Skeletal muscle satellite cell (primary cell): ENCODE measurements at regions not wholly inside any gene's neighbourhood (a gene's known extent, or its start where the extent isn't known, plus 50 kb on each side); places are given as distances from the start of the nearest gene placed in this dataset.

Experiments
- H3K27me3 ChIP-seq: 2 replicates; pipeline ENCODE4 v1.7.0; 2013; ENCODE audit warnings: low read length; ENCODE audit not compliant: control insufficient read depth, insufficient read depth
- H3K36me3 ChIP-seq: 2 replicates; pipeline ENCODE4 v1.7.0; 2013; ENCODE audit warnings: mild to moderate bottlenecking, control low read depth, low read length; ENCODE audit not compliant: insufficient read depth
- H3K4me1 ChIP-seq: 2 replicates; pipeline ENCODE4 v1.7.0; 2013; ENCODE audit warnings: low read length; ENCODE audit not compliant: control insufficient read depth, insufficient read depth
- H3K4me2 ChIP-seq: 2 replicates; pipeline ENCODE4 v1.7.0; 2013; ENCODE audit warnings: mild to moderate bottlenecking, low read length
- H3K4me3 ChIP-seq: 2 replicates; pipeline ENCODE4 v1.7.0; 2013; ENCODE audit warnings: low read length
- H3K9ac ChIP-seq: 2 replicates; pipeline ENCODE4 v1.7.0; 2013; ENCODE audit warnings: mild to moderate bottlenecking, low read depth, low read length, moderate library complexity
- H3K9me3 ChIP-seq: replicated peaks from 2 replicates; pipeline ENCODE4 v1.7.0; 2013; ENCODE audit warnings: mild to moderate bottlenecking, control low read depth, low read length

DNA sequence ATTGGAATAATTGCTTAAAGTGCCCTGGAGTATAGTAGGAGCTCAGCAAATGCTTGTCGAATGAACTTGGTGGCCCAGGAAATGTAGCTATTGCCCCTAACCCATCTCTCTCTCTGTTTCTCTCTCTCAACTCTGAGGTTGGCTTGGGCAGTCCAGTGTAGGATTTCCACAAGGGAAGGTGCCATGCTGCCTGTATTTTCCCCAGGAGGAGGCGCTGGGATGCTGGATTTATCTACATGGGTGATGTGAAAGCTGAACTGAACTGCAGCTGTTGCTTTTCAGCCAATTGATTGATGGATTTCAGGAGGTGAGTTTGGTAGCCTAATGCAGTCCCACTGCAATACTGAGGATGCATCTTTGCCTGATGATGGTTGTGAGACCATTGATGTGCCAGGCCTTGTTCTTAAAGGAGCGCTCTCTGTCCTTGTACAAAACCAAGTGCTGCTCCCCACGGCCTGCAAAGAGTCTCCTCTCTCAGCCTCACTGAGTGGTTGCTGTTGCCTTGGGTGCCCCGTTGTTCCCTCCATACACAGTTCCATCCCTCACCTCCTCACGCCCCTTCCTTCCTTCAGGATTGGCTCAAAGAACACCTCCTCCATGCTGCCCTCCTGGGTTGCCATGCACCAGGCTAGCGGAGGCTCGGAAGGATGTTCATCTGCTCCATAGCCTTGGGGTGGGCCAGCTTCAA, 200.6 kb downstream of the GLRX3 start:
- H3K4me3 ChIP-seq, result no peak overlapping the region
- no peak overlapping the region for H3K9ac ChIP-seq
- no peaks in the 10 kb centered on the region for H3K27me3 ChIP-seq
- no peaks in the 10 kb centered on the region for H3K36me3 ChIP-seq
- no peak overlapping the region for H3K4me2 ChIP-seq
- peaks cover 43% of the 10 kb centered on the region for H3K9me3 ChIP-seq
- no peaks in the 10 kb centered on the region for H3K4me1 ChIP-seq

DNA sequence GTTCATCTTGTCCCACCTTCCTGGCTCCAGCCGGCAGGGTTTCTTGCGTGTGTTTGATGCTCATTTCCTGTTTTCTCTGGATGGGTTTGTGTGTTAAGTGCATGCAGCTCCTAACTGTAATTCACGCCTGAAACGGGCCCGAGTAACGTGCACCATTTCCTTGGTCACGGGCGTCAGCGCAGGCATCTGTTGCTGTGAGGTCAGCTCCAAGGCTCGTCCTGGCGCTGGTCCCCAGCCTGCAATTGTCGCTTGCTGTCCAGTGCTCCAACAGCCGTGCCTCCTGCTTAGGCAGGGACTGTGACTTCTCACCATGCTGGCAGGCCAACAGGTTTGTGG, 201.1 kb downstream of the GLRX3 start:
- H3K4me3 ChIP-seq, result no peak overlapping the region
- no peak overlapping the region for H3K4me2 ChIP-seq
- no peaks in the 10 kb centered on the region for H3K27me3 ChIP-seq
- H3K9me3 ChIP-seq, result peaks cover 42% of the 10 kb centered on the region
- no peak overlapping the region for H3K9ac ChIP-seq
- H3K36me3 ChIP-seq, result no peaks in the 10 kb centered on the region
- H3K4me1 ChIP-seq, result no peaks in the 10 kb centered on the region

DNA sequence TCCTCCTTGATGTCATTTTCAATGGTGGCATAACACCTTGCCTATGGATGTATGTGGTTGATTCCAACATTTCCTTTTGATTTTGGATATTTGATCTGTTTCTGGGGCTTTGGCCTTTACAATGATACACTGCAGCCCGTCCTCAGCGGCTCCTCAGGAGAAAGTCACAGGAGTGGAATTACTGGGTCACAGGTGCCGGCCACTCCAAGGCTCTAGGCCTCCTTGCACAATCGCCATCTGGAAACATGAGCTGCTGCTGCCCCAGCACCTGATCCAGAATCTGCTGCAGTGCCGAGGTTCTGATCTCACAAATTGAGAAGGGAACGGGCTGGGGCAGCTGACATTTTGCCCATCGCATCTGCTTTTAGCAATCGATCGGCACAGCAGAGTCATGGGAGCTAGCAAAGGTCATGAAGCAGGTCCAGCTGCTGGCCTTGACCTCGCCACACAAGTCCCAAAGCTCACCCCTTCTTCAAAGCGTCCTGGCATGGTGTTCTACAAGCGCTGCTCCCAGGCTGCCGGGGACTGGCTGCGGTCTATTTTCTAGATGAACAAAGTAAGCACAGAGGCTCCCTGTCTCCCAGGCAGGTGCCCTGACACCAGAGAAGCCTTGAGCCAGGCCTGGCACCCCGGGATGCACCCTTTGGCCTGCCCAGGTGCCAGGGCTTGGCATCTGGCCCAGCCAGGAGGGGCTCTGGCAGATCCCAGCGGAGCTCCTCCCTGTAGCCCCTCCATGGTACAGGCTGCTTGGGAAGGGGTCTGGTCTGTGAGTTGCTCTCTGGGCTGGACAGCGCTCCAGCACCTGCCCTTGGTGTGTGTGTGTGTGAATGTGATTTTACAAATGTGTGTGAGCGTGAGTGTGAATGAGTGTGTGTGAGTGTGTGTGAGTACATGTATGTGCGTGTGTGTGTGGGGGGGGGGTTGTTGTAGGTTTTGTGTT, 201.8 kb downstream of the GLRX3 start:
- H3K4me1 ChIP-seq, result no peaks in the 10 kb centered on the region
- H3K9me3 ChIP-seq, result peaks cover 42% of the 10 kb centered on the region
- no peaks in the 10 kb centered on the region for H3K36me3 ChIP-seq
- H3K27me3 ChIP-seq, result no peaks in the 10 kb centered on the region
- H3K9ac ChIP-seq, result no peak overlapping the region
- no peak overlapping the region for H3K4me3 ChIP-seq
- no peak overlapping the region for H3K4me2 ChIP-seq

DNA sequence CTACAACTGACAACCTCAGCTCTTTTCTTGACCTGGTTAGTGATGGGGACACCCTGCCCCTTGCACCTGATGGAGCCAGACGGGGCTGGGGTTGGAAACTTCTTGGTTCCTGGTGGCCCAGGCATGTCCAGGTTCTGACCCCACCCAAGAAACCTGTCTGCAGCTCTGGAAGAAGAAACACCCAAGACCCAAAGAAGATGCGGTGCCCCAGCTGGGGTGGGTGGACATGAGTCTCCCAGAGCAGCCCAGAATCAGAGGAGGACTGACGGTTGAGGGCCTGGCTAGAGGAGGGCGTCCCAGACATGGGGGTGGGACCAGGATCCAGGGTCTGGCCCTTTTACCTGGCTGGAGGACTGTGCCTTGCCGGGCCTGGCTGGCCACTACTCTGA, 202.4 kb downstream of the GLRX3 start:
- peaks cover 42% of the 10 kb centered on the region for H3K9me3 ChIP-seq
- H3K36me3 ChIP-seq, result no peaks in the 10 kb centered on the region
- H3K4me3 ChIP-seq, result no peak overlapping the region

DNA sequence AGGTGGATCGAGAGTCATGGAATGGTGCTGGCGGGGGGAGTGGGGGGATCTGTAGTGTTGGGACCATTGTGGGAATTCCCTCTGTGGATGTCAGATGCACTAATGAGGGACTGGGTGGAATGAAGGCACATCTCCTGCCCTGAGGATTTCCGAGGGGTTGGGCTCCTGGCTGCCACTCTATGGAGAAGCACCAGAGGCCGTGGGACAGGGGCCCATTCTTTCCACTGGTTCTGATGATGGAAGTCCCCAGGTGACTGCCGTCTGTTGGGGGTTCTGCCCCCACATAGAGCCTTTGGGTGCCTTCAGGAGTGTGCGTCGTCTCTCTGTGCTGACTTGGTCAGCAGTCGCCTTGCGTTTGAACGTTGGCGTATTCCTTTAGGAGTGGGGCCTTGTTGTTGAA, 202.9 kb downstream of the GLRX3 start:
- Histone ChIP-seq H3K27me3 (no peaks in the 10 kb centered on the region), H3K9me3 (peaks cover 42% of the 10 kb centered on the region), H3K4me3 (no peak overlapping the region), H3K9ac (no peak overlapping the region), H3K36me3 (no peaks in the 10 kb centered on the region), H3K4me2 (no peak overlapping the region), H3K4me1 (no peaks in the 10 kb centered on the region)

More for the DNA sequence above, 202.4 kb downstream of the GLRX3 start:
- Histone ChIP-seq H3K9ac (no peak overlapping the region), H3K27me3 (no peaks in the 10 kb centered on the region), H3K4me1 (no peaks in the 10 kb centered on the region), H3K4me2 (no peak overlapping the region)

DNA sequence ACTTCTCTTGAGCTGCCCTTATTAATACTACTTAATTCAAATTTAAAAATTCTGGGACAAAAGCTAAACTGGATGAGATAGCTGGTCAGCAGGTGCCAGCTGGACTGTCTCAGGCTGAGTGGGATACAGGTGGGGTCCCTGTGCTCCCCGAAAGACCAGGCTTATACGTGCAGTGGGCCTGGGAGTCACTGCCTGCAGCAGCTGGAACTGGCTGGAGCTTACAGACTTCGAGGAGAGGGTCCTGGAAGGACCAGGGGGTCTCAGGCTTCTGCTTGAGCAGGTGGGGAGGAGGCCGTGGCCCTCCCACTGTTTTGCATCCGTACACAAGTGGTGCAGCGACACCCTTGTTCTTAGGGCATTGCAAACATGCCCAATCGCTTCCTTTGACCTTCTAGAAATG, 203.7 kb downstream of the GLRX3 start:
- Histone ChIP-seq H3K4me1 (no peaks in the 10 kb centered on the region), H3K9me3 (peaks cover 42% of the 10 kb centered on the region), H3K4me2 (no peak overlapping the region), H3K4me3 (no peak overlapping the region), H3K9ac (no peak overlapping the region), H3K36me3 (no peaks in the 10 kb centered on the region), H3K27me3 (no peaks in the 10 kb centered on the region)

DNA sequence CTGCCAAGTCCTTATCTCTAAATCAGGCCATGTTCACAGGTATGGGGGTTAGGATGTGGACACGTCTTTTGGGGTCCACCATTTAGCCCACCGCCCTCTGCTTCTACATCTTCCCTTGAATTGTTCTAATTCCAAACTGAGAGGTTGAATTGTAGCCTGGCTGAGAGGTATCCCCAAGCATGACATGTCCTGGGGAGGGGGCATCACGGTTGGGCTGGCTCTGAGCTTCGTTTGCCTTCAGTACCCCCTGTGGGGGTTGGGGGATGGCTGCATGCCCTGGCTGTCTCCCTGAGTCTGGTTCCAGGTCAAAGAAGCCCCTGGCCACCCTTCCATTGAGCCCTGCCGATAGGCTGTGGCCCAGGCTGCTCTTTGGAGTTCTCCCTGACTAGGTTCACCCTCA, 204.6 kb downstream of the GLRX3 start:
- Histone ChIP-seq H3K27me3 (no peaks in the 10 kb centered on the region), H3K4me3 (no peak overlapping the region), H3K4me2 (no peak overlapping the region), H3K9me3 (peaks cover 42% of the 10 kb centered on the region), H3K9ac (no peak overlapping the region), H3K4me1 (no peaks in the 10 kb centered on the region), H3K36me3 (no peaks in the 10 kb centered on the region)

DNA sequence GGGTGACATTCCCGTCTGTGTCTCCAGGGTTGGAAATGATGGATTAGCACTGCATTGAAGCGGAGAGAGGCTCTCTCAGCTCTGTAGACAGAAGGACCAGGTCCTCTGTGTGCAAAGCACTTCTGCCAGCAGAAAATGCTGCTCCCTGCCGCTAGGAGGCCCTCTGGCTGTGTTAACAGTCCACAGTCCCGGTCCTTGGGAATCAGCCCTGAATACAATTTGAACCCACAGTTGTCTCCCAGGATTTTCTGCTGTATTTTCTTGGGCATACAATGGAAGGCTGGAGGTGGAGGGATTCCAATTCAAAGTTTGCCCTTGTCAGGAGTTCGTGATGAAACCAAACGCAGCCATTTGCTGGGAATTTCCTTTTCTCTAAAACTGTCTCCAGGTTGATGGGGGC, 205.2 kb downstream of the GLRX3 start:
- H3K4me2 ChIP-seq, result no peak overlapping the region
- H3K4me1 ChIP-seq, result no peaks in the 10 kb centered on the region
- no peaks in the 10 kb centered on the region for H3K36me3 ChIP-seq
- H3K9me3 ChIP-seq, result peaks cover 37% of the 10 kb centered on the region
- H3K4me3 ChIP-seq, result no peak overlapping the region
- H3K9ac ChIP-seq, result no peak overlapping the region
- H3K27me3 ChIP-seq, result no peaks in the 10 kb centered on the region

DNA sequence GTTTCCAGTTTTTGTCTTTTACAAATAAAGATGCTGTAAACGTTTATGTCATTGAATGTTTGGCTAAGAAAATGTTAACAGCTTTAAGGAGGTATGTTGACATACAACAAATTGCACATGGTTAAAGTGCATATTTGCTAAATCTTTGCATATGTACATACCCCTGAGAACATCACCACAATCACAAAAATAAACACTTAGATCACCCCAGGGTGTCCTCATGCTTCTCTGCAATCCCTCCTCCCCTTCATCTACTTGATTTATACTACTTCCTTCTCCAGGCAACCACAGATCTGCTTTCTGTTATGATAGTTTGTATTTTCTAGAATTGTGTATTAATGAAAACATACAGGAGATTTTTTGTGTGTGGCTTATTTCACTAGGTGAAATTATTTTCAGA, 209.5 kb downstream of the GLRX3 start:
- Histone ChIP-seq H3K36me3 (no peaks in the 10 kb centered on the region), H3K27me3 (no peaks in the 10 kb centered on the region), H3K9ac (no peak overlapping the region), H3K4me1 (no peaks in the 10 kb centered on the region), H3K4me3 (no peak overlapping the region), H3K9me3 (peaks cover 23% of the 10 kb centered on the region), H3K4me2 (no peak overlapping the region)

DNA sequence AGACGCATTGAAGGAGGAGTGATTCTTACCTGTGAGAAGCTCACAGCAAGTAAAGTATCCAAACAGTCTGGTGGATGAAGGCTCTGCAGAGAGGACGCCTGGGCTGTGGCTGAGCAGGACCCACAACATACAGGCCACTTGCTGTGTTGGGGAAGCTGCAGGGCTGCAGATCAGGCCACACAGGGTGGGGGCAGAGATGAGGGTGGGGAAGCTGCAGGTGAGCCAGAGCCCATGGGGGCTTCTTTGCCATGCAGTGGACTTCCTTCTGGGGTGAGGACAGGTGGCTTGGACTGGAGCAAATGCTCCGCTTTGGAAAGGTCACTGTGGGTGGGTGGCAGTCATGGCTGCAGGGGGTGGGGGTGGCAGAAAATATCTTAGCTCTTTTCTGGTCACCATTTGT, 214.8 kb downstream of the GLRX3 start:
- Histone ChIP-seq H3K9me3 (peaks cover 6% of the 10 kb centered on the region), H3K9ac (no peak overlapping the region)

DNA sequence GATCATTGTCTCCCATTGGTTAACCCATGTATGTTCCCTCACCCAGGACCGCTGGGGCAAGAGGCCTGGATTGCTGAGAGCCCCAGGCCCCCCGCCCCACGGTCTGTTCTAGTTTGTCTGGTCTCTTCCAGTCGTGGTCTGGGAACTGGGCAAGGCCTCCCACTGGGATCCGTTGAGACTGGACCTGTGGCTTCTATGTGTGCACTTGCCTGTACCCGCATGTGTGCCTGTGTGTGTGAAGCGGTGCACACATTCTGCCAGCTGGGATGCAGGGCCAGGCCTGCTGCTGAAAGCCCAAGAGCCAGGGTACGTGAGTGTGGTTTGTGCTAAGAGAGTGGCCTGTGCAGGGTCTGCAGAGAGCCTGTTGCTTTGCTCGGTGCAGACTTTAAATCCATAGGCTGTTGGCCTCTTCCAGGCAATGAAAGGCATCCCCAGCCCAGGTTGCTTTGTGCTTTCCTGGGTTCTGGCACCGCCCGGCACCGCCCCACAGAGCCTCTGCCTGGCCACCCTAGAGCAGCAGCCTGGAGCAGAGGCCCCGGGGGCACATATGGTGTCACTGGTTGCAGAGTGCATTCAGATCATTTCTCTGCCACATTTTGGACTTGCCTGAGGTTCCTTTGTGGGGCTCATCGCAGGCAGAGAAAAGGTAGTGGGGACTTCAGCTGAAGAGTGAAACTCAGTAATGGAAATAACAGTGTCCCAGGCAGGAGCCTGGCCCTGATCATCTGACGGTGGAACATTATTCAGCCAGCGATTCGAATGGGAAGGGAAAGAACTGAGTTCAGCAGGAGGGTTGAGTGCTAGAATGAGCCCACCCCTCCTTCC, 215.5 kb downstream of the GLRX3 start:
- H3K4me1 ChIP-seq, result no peaks in the 10 kb centered on the region
- H3K4me2 ChIP-seq, result no peak overlapping the region
- H3K9me3 ChIP-seq, result peaks cover 5% of the 10 kb centered on the region

More for the DNA sequence above, 214.8 kb downstream of the GLRX3 start:
- no peaks in the 10 kb centered on the region for H3K27me3 ChIP-seq
- H3K36me3 ChIP-seq, result no peaks in the 10 kb centered on the region
- H3K4me1 ChIP-seq, result no peaks in the 10 kb centered on the region
- H3K4me2 ChIP-seq, result no peak overlapping the region
- H3K4me3 ChIP-seq, result no peak overlapping the region

More for the DNA sequence above, 215.5 kb downstream of the GLRX3 start:
- H3K36me3 ChIP-seq, result no peaks in the 10 kb centered on the region
- no peaks in the 10 kb centered on the region for H3K27me3 ChIP-seq
- H3K9ac ChIP-seq, result no peak overlapping the region
- no peak overlapping the region for H3K4me3 ChIP-seq
